Thyroid gland (tissue), 4 donors: ENCODE measurements at regions not wholly inside any gene's neighbourhood (a gene's known extent, or its start where the extent isn't known, plus 50 kb on each side); places are given as distances from the start of the nearest gene placed in this dataset.

Source experiments
- CTCF ChIP-seq, 6 experiments: fragments of 200-600 bp in 3 of 6; fragments of 450-650 bp in 3 of 6; sonication (generic) in 3 of 6; IDR thresholded peaks; one replicate each; pipeline ENCODE4 v1.5.1; 2016 to 2019; ENCODE audit warnings: antibody characterized with exemption in 6 of 6, mild to moderate bottlenecking in 2 of 6, inconsistent platforms in 1 of 6, moderate library complexity in 1 of 6
- POLR2A ChIP-seq, 2 donors: fragments of 450-650 bp; IDR thresholded peaks; one replicate each; pipeline ENCODE4 v1.6.1; 2017; ENCODE audit warnings: antibody characterized with exemption in 2 of 2, mild to moderate bottlenecking in 2 of 2, moderate library complexity in 1 of 2

GRCh38 chr3:115438799-115439198, 184.5 kb upstream of the GAP43 start:
- TF ChIP-seq CTCF (IDR thresholded peaks at IDR 0.05) (no peak), POLR2A (IDR thresholded peaks at IDR 0.05) (no peak)
